B cell (primary cell): ENCODE measurements at regions not wholly inside any gene's neighbourhood (a gene's known extent, or its start where the extent isn't known, plus 50 kb on each side); places are given as distances from the start of the nearest gene placed in this dataset.

Experiments
- EZH2 ChIP-seq: IDR thresholded peaks from 2 replicates; pipeline ENCODE4 v1.6.1; 2012; ENCODE audit warnings: borderline replicate concordance, low read depth, mild to moderate bottlenecking, moderate library complexity, low read length; ENCODE audit not compliant: insufficient read depth, poor library complexity, severe bottlenecking
- TF ChIP-seq, protein P1 (sequence below): fragments of 200-600 bp; IDR thresholded peaks from one replicate; pipeline ENCODE4 v1.8.0; 2022; ENCODE audit warnings: antibody characterized with exemption, mild to moderate bottlenecking

DNA sequence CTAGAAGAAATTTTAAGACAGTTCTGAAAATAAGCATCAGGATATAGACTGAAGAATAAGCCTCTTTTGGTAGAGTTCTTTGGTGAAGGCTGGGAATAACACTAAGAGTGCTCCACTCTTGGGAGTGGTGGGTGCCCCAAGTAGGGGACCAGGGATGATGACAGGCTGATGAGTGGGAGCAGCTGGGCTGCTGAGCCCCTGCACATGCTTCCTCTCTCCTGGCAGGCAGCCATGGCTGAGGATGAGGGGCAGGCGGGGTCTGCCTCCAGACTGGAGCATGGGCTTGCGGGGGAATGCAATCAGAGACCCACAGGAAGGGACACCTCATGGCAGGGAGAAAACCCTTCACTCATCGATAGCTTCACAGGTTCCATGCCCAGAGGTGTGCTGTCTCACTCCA, 72.6 kb upstream of the RORA start:
- TF ChIP-seq, protein P1, sequence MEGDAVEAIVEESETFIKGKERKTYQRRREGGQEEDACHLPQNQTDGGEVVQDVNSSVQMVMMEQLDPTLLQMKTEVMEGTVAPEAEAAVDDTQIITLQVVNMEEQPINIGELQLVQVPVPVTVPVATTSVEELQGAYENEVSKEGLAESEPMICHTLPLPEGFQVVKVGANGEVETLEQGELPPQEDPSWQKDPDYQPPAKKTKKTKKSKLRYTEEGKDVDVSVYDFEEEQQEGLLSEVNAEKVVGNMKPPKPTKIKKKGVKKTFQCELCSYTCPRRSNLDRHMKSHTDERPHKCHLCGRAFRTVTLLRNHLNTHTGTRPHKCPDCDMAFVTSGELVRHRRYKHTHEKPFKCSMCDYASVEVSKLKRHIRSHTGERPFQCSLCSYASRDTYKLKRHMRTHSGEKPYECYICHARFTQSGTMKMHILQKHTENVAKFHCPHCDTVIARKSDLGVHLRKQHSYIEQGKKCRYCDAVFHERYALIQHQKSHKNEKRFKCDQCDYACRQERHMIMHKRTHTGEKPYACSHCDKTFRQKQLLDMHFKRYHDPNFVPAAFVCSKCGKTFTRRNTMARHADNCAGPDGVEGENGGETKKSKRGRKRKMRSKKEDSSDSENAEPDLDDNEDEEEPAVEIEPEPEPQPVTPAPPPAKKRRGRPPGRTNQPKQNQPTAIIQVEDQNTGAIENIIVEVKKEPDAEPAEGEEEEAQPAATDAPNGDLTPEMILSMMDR = no peak
- TF ChIP-seq EZH2 = no peak
